ENCODE measurements at regions not wholly inside any gene's neighbourhood (a gene's known extent, or its start where the extent isn't known, plus 50 kb on each side); places are given as distances from the start of the nearest gene placed in this dataset.
A peak's percentile ranks its signal among the peaks of the same experiment; 100 is the strongest.

GRCh38 chr1:97976801-97977200, 56.0 kb upstream of the DPYD start:
- ChIA-PET CTCF (interaction anchor here (1.3 kb wide), 1 partner anchor 68 kb away, joined by 3 read pairs; no protein-coding TSS in a partner anchor), POLR2A (no interaction called here)
- no peaks in the 10 kb centered on the region for H3K9me3 ChIP-seq

More at GRCh38 chr1:97976801-97977200, 56.0 kb upstream of the DPYD start:
- Histone ChIP-seq H3K4me1 (ENCODE audit: control insufficient read depth in 1 of 2, insufficient read depth in 2 of 2, low read depth in 1 of 2, low read length in 1 of 2) (no peaks in the 10 kb centered on the region; a peak in 1 of 4 replicates), H2AFZ (ENCODE audit: low read depth) (no peak overlapping the region), H3K79me2 (ENCODE audit: insufficient read depth) (no peaks in the 10 kb centered on the region), H3K4me2 (no peak overlapping the region), H3K4me3 (ENCODE audit: low read depth in 2 of 2, low read length in 1 of 2) (no peak overlapping the region), H3K36me3 (replicated peaks in 1 of 2; ENCODE audit: control insufficient read depth in 1 of 2, insufficient read depth in 2 of 2, low read length in 1 of 2) (peaks cover 16 to 31% of the 10 kb centered on the region in 2 experiments), H3K27me3 (ENCODE audit: insufficient read depth) (no peaks in the 10 kb centered on the region), H4K20me1 (ENCODE audit: insufficient read depth) (no peaks in the 10 kb centered on the region), H3F3A (replicated peaks; ENCODE audit: insufficient read depth) (peaks cover 3% of the 10 kb centered on the region), H3K27ac (ENCODE audit: low read depth in 2 of 2, low read length in 1 of 2) (peak overlapping the region in 1 of 2 experiments; percentile 22; a peak in 1 of 4 replicates), H3K9me2 (no peaks in the 10 kb centered on the region), H3K9ac (no peak overlapping the region)
- DNase-seq: no peak
- TF ChIP-seq PBX3 (IDR thresholded peaks at IDR 0.05) (no peak), MAX (IDR thresholded peaks at IDR 0.05; ENCODE audit: low read depth) (no peak)
